Mesodermal cell (in vitro differentiated cells): ENCODE measurements at regions not wholly inside any gene's neighbourhood (a gene's known extent, or its start where the extent isn't known, plus 50 kb on each side); places are given as distances from the start of the nearest gene placed in this dataset.

Experiments
- H3K27ac ChIP-seq: 2 replicates; pipeline ENCODE4 v1.7.0; 2013; ENCODE audit warnings: mild to moderate bottlenecking, low read depth, low read length, moderate library complexity; ENCODE audit not compliant: severe bottlenecking
- H3K36me3 ChIP-seq: 2 replicates; pipeline ENCODE4 v1.7.1; 2013; ENCODE audit warnings: mild to moderate bottlenecking, low read length, moderate library complexity; ENCODE audit not compliant: control insufficient read depth, insufficient read depth
- H3K4me1 ChIP-seq: one replicate; pipeline ENCODE4 v1.7.1; 2013; ENCODE audit warnings: mild to moderate bottlenecking, low read length; ENCODE audit not compliant: insufficient read depth, control insufficient read depth, poor library complexity, severe bottlenecking
- H3K4me3 ChIP-seq: 2 replicates; pipeline ENCODE4 v1.7.0; 2013; ENCODE audit warnings: low read length, control low read depth, mild to moderate bottlenecking; ENCODE audit not compliant: insufficient read depth, poor library complexity, severe bottlenecking; ENCODE audit errors: extremely low read depth
- H3K9me3 ChIP-seq: 2 replicates; pipeline ENCODE4 v1.7.1; 2013; ENCODE audit warnings: mild to moderate bottlenecking, low read length, moderate library complexity; ENCODE audit not compliant: control insufficient read depth
- WGBS, 2 experiments: methylation state at CpG; one replicate each; pipeline ENCODE4 v1.1.5; 2013; ENCODE audit warnings: missing lambda C conversion rate in 2 of 2; ENCODE audit not compliant: insufficient coverage in 2 of 2; 5-methylcytosine and 5-hydroxymethylcytosine counted together

GRCh38 chr9:567747-568305 is 273.7 kb upstream of the DMRT1 start:
- no peaks in the 10 kb centered on the region for H3K9me3 ChIP-seq
- WGBS, 2 experiments = 91 to 100% methylated on average over 1 to 2 of the region's 3 CpGs
- no peak overlapping the region for H3K27ac ChIP-seq
- no peaks in the 10 kb centered on the region for H3K36me3 ChIP-seq
- no peak overlapping the region for H3K4me3 ChIP-seq
- H3K4me1 ChIP-seq = no peaks in the 10 kb centered on the region

GRCh38 chr9:569296-569695 is 272.2 kb upstream of the DMRT1 start:
- H3K4me1 ChIP-seq = peaks cover 4% of the 10 kb centered on the region
- no peak overlapping the region for H3K27ac ChIP-seq
- H3K4me3 ChIP-seq = no peak overlapping the region
- WGBS, 2 experiments = 100% methylated on average over 1 of the region's 3 CpGs; no CpG with 5 or more reads in 1 of the 2 experiments
- H3K9me3 ChIP-seq = no peaks in the 10 kb centered on the region
- H3K36me3 ChIP-seq = no peaks in the 10 kb centered on the region

- 93 to 100% methylated on average over 3 to 5 of the region's 5 CpGs for WGBS, 2 experiments
- Histone ChIP-seq H3K4me3 (no peak overlapping the region), H3K27ac (no peak overlapping the region), H3K9me3 (no peaks in the 10 kb centered on the region), H3K36me3 (no peaks in the 10 kb centered on the region), H3K4me1 (peaks cover 4% of the 10 kb centered on the region)
These were observed 271.3 kb upstream of the DMRT1 start for GRCh38 chr9:570187-570586.

- 83 to 86% methylated on average over 1 to 2 of the region's 3 CpGs for WGBS, 2 experiments
- no peaks in the 10 kb centered on the region for H3K36me3 ChIP-seq
- no peak overlapping the region for H3K4me3 ChIP-seq
- no peaks in the 10 kb centered on the region for H3K9me3 ChIP-seq
- H3K4me1 ChIP-seq = peaks cover 4% of the 10 kb centered on the region
- no peak overlapping the region for H3K27ac ChIP-seq
These were observed 270.4 kb upstream of the DMRT1 start for GRCh38 chr9:571066-571465.

GRCh38 chr9:571741-572140 is 269.8 kb upstream of the DMRT1 start:
- H3K4me3 ChIP-seq = no peak overlapping the region
- H3K4me1 ChIP-seq = peaks cover 4% of the 10 kb centered on the region
- WGBS, 2 experiments = 72% methylated on average over 2 of the region's 2 CpGs; no CpG with 5 or more reads in 1 of the 2 experiments
- H3K36me3 ChIP-seq = no peaks in the 10 kb centered on the region
- no peaks in the 10 kb centered on the region for H3K9me3 ChIP-seq
- H3K27ac ChIP-seq = no peak overlapping the region

GRCh38 chr9:573691-574410 is 267.6 kb upstream of the DMRT1 start:
- H3K4me3 ChIP-seq = no peak overlapping the region
- H3K27ac ChIP-seq = no peak overlapping the region
- WGBS, 2 experiments = 77 to 81% methylated on average over 4 to 6 of the region's 10 CpGs

GRCh38 chr9:575139-575538 is 266.4 kb upstream of the DMRT1 start:
- H3K36me3 ChIP-seq = no peaks in the 10 kb centered on the region
- H3K4me3 ChIP-seq = no peak overlapping the region
- no CpG with 5 or more reads among the region's 1 CpG for WGBS, 2 experiments
- H3K9me3 ChIP-seq = no peaks in the 10 kb centered on the region
- H3K27ac ChIP-seq = no peak overlapping the region
- peaks cover 4% of the 10 kb centered on the region for H3K4me1 ChIP-seq

More at GRCh38 chr9:573691-574410, 267.6 kb upstream of the DMRT1 start:
- Histone ChIP-seq H3K4me1 (peaks cover 4% of the 10 kb centered on the region), H3K9me3 (no peaks in the 10 kb centered on the region), H3K36me3 (no peaks in the 10 kb centered on the region)

- 94 to 95% methylated on average over 31 to 34 of the region's 39 CpGs for WGBS, 2 experiments
- Histone ChIP-seq H3K36me3 (no peaks in the 10 kb centered on the region), H3K9me3 (peaks cover 8% of the 10 kb centered on the region), H3K27ac (no peak overlapping the region), H3K4me1 (no peaks in the 10 kb centered on the region), H3K4me3 (no peak overlapping the region)
These were observed 260.7 kb upstream of the DMRT1 start for GRCh38 chr9:580652-581342.

GRCh38 chr9:581673-582497 is 259.6 kb upstream of the DMRT1 start:
- Histone ChIP-seq H3K9me3 (peaks cover 8% of the 10 kb centered on the region), H3K36me3 (no peaks in the 10 kb centered on the region), H3K4me1 (no peaks in the 10 kb centered on the region), H3K27ac (no peak overlapping the region), H3K4me3 (no peak overlapping the region)
- 69 to 74% methylated on average over 3 to 5 of the region's 7 CpGs for WGBS, 2 experiments

GRCh38 chr9:582775-583174 is 258.7 kb upstream of the DMRT1 start:
- WGBS, 2 experiments = 96% methylated on average over 3 of the region's 3 CpGs; no CpG with 5 or more reads in 1 of the 2 experiments
- H3K4me1 ChIP-seq = no peaks in the 10 kb centered on the region
- H3K27ac ChIP-seq = no peak overlapping the region
- no peak overlapping the region for H3K4me3 ChIP-seq
- peaks cover 8% of the 10 kb centered on the region for H3K9me3 ChIP-seq
- H3K36me3 ChIP-seq = no peaks in the 10 kb centered on the region
